ENCODE measurements at regions not wholly inside any gene's neighbourhood (a gene's known extent, or its start where the extent isn't known, plus 50 kb on each side); places are given as distances from the start of the nearest gene placed in this dataset.
"Not testable (repeated sequence)": the region's sequence is repeated elsewhere in the genome, so short reads cannot be mapped to it uniquely, and the experiment has no call there.

GRCh38 chr16:85235991-85236817 lies 123.9 kb upstream of the CIBAR2 start:
- no peak for DNase-seq (ENCODE audit: insufficient read length, low spot score)
- no peak for FAIRE-seq

GRCh38 chr16:85236818-85237150 lies 124.5 kb upstream of the CIBAR2 start:
- FAIRE-seq: no peak
- no peak for DNase-seq (ENCODE audit: insufficient read length, low spot score)

GRCh38 chr16:85237817-85238216 lies 125.5 kb upstream of the CIBAR2 start:
- no peak for DNase-seq (ENCODE audit: insufficient read length, low spot score)
- no peak for FAIRE-seq

DNA sequence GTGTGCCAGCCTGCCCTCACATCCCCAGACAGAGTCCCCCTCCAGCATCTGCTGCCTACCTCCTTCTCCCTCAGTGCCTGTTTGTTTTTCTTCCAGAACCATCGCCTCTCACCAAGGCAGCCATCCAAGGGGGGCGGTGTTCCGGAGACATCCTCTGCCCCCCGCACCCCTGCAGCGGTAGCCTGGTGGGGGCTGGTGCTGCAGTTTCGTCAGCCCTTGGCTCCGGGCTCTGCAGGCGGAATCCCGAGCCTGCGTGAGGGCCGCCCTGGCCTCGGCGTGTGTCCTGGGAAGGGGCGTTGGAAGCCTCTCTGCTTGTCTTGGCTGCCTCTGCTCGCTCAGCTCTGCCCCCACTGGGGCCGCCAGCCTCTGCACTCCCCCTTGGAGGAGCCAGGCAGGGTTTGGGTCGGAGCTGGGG lies 126.0 kb upstream of the CIBAR2 start:
- FAIRE-seq (no peak), DNase-seq (ENCODE audit: insufficient read length, low spot score) (no peak)

DNA sequence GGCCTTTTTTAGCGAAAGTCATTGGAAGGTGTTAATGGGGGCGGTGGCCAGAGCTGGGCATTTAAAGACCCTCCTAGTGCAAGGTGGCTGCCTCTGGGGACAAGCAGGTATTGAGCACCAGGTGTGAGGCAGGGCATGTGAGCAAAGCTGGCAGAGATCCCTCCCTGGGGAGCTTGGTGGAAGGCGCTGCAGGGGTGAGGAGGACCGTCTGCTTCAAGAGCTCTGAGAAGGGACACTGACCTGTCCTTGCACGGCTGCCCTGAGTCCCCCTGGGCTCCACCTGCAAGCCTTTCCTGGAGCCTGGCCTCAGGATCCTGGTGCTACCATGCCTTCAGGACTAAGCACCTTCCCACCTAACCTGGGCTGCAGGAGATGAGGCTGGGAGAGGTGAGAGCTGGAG lies 127.0 kb upstream of the CIBAR2 start:
- DNase-seq (ENCODE audit: insufficient read length, low spot score) (no peak), FAIRE-seq (no peak)

DNA sequence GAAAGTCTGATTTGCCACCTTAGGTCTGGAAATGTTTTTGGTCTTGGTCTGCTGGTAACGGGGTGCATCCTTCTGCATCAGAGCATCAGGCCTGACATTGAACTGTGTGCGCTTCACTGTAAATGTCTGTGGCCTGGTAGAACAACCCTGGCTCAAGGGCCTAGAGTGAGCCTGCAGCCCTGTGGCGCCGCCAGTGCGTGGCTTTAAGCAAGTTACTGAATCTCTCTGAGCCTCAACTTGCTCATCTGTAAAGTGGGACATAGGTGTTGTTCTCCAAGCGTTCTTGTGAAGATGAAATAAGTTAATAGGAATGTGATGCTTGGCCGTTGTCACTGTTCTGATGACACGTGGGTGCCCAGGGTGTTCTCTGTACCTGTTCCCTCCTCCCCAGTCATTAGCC lies 127.6 kb upstream of the CIBAR2 start:
- FAIRE-seq: no peak
- no peak for DNase-seq (ENCODE audit: insufficient read length, low spot score)

GRCh38 chr16:85240982-85241924 lies 129.0 kb upstream of the CIBAR2 start:
- FAIRE-seq (no peak), DNase-seq (ENCODE audit: insufficient read length, low spot score) (no peak)

DNA sequence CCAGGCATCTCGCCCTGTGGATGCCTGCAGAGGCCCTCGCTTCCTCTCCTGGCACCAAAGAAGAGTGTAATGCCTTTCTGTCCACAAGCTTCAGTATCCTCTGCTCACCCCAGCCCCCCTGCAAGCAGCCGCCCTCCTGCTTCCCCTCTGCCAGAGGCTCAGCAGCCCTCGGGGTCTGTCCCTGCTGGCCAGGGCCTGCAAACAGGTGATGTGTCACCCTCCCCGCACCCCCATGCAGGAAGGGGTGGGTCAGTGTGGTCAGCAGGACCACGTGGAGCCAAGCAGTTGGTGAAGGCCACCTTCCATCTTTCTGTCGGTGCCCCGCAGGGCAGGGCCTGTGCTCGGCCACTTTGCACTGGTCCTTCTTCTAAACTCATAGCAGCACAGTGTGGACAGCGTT lies 129.9 kb upstream of the CIBAR2 start:
- FAIRE-seq (no peak), DNase-seq (ENCODE audit: insufficient read length, low spot score) (no peak)

DNA sequence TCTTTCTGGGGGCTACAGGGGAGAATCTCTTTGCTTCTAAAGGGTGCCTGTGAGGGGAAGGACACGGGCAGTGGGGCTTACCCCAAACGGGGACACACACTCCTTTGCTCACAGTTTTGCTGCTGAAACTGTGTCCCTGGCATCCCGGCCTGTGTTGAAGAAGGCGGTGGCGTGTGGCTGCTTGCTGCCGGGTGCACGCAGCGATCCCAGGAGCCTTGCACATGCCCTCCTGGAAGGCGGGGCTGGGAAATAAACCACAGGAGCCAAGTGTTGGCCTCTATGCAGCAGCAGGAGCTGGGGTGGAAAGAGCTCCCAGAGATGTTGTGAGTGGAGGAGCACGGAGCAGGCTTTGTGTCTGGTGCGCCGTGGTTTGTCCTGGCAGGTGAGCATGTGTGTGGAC lies 131.0 kb upstream of the CIBAR2 start:
- DNase-seq (ENCODE audit: insufficient read length, low spot score): no peak
- no peak for FAIRE-seq

- not testable (repeated sequence) for DNase-seq (ENCODE audit: insufficient read length, low spot score); FAIRE-seq
Measured at GRCh38 chr16:85244452-85244851, 132.2 kb upstream of the CIBAR2 start.

- DNase-seq (ENCODE audit: insufficient read length, low spot score) (peak; percentile 86), FAIRE-seq (no peak)
Measured at GRCh38 chr16:85245307-85246172, 133.3 kb upstream of the CIBAR2 start.

- FAIRE-seq (no peak), DNase-seq (ENCODE audit: insufficient read length, low spot score) (no peak)
Measured at GRCh38 chr16:85246473-85246872, 134.2 kb upstream of the CIBAR2 start.

DNA sequence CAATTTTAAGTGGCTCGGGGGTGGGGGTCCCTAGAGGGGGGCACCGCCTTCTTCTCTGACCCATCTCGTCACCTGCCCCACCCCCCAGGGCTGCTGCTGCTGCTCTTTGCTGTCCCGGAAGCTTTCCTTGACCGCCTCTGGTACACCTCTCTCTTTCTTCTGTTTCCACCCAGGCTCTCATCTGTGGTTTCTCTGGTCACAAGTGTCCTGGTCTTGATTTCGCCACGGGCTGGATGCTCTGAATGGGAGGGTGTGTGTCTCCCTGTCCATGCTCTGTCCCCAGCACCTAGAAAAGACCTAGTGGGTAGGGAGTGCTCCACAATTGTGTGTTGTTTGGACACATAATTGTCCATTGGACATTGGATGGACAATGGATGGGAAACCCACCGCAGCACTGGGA lies 134.7 kb upstream of the CIBAR2 start:
- FAIRE-seq: no peak
- DNase-seq (ENCODE audit: insufficient read length, low spot score): no peak

DNA sequence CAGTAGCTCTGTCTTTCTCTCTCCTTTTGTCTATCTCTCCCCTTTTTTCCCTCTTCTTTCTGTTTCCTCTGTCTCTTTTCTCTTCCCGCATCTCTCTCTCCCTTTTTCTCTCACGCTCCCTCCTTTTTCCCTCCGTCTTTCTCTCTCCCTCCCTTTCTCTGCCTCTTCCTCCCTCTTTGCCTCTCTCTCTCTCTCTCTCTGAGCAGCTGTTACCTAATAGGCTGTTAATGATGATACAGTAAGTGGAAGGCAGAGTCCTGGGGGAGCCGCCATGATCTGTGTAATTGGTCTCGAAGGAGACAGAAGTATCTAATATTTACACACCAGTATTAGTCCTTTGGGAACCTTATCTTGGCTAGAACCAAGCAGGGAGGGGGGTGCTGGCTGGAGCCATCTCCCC lies 136.1 kb upstream of the CIBAR2 start:
- FAIRE-seq (no peak), DNase-seq (ENCODE audit: insufficient read length, low spot score) (no peak)

- FAIRE-seq (no peak), DNase-seq (ENCODE audit: insufficient read length, low spot score) (no peak)
Measured at GRCh38 chr16:85248857-85249256, 136.6 kb upstream of the CIBAR2 start.

DNA sequence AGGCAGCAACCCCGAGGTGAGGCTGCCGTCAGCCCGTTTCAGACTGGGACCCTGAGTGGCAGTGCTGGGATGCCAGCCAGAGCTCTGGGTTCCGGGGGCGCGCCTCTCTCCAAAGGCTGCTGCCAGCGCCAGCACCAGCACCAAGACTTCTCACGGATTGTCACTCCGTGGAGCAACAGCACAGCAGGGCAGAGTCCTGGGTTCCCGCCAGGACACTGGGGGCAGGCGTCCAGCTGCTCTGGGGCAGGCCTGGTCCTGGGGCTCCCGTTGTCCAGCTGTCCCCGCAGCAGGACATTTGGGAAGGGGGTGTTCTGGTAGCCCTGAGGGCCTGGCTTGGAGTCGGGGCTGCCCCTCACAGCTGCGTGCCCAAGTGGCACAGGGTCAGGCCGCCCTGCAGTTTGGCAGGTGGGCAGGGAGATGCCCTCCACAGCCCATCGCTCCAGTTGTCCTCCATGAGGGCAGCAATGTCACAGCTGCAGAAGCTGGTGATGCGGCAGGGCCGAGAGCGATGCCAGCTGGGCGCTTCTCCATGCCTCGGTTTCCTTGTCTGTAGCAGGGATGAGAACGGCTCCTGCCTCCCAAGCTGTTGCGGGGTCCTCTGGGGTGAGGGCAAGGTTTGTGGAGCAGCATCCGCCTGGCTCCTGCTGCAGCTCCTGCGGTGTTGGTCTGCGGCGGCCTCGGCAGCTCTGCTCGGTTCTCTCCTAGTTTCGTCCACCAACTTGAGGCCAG lies 137.3 kb upstream of the CIBAR2 start:
- FAIRE-seq: no peak
- DNase-seq (ENCODE audit: insufficient read length, low spot score): no peak

DNA sequence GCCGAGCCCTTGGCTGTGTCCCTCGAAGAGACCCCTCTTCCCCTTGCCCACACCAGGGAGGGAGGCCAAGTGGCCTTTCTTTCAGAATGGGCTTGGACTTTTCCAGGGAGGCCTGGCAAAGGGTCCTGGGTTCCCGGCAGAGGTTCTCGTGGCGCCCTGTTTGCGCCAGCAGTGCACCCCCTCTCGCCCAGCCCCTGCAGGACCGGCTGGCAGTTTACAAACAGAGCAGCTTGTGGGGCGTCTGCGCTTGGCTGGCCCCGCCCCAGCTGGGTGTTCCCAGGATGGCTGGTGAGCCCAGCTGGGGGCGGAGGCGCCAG lies 137.8 kb upstream of the CIBAR2 start:
- DNase-seq (ENCODE audit: insufficient read length, low spot score) (no peak), FAIRE-seq (no peak)

DNA sequence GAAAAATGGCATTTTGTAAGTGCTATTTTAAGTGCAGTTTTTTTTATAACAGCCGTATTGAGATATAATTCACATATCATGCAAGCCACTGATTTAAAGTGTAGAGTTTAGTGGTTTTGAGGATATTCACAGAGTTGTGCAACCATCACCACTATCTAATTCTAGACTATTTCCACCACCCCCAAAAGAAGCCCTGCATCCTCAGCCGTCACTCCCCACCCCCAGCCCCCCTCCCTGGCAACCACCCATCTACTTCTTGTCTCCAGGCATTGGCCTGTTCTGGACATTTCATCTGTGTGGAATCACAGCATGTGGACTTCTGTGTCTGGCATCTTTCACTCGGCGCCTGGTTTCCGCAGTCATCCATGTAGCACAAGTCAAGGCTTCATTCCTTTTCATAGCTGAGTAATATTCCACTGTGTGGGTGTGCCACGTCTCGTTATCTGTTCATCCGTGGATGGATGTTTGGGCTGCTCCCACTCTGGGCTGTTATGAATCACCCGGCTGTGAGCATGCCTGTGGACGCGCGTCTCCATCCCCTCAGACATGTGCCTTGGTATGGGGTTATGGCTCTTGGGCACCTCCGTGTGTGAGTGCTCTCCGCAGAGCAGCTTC lies 138.4 kb upstream of the CIBAR2 start:
- DNase-seq (ENCODE audit: insufficient read length, low spot score): no peak
- peak; percentile 48 for FAIRE-seq

GRCh38 chr16:85251225-85251760 lies 139.0 kb upstream of the CIBAR2 start:
- DNase-seq (ENCODE audit: insufficient read length, low spot score): no peak
- FAIRE-seq: no peak

DNA sequence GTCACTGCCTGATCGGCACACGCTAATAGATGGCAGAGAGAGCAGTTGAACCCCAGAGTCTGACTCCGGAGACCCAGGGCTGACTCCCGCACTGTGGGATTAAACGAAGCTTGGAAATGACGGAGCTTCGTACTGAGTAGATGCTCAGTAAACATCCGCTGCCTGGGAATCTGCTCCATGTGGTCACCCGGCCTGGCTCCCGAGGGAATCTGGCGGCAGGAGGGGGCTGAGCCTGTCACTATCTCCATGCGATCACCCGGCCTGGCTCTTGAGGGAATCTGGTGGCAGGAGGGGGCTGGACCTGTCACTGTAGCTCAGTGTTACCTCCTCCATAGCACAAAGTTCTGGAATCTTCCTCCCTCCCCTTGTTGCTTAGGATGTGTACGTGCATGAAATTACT lies 139.7 kb upstream of the CIBAR2 start:
- FAIRE-seq (no peak), DNase-seq (ENCODE audit: insufficient read length, low spot score) (no peak)

All from HTR-8/SVneo (cell line).